WTC11 (cell line): ENCODE measurements at regions not wholly inside any gene's neighbourhood (a gene's known extent, or its start where the extent isn't known, plus 50 kb on each side); places are given as distances from the start of the nearest gene placed in this dataset.

Source experiments
- ATAC-seq: fragments of 200-7000 bp; cut with Tn5 transposase; 2 replicates; pipeline ENCODE4 v1.10.0; 2021; ENCODE audit warnings: mild to moderate bottlenecking, moderate library complexity
- CTCF ChIA-PET: fragments of 300-600 bp; sonication (Branson Sonifier 250); formaldehyde crosslinking; loops from one replicate; lab custom pipeline; 2021; ENCODE audit warnings: antibody characterized with exemption; lab: Charles Lee
- POLR2A ChIA-PET: fragments of 350-600 bp; sonication (Branson Sonifier 250); formaldehyde crosslinking; loops from one replicate; lab custom pipeline; 2021; ENCODE audit warnings: antibody characterized with exemption; lab: Charles Lee
- DNase-seq: peaks from one replicate; pipeline ENCODE4 v3.0.0; 2021; ENCODE audit warnings: low spot score
- H3K27ac Mint-ChIP-seq: 2 replicates; pipeline ENCODE4 v1.8.0; 2021; ENCODE audit warnings: mixed read lengths
- H3K27me3 Mint-ChIP-seq: 2 replicates; pipeline ENCODE4 v1.8.0; 2021; ENCODE audit warnings: low read depth, mild to moderate bottlenecking, moderate library complexity, mixed read lengths
- H3K36me3 Mint-ChIP-seq: 2 replicates; pipeline ENCODE4 v1.8.0; 2021; ENCODE audit warnings: mixed read lengths
- H3K4me1 Mint-ChIP-seq: 2 replicates; pipeline ENCODE4 v1.8.0; 2022; ENCODE audit warnings: mixed read lengths
- H3K4me3 Mint-ChIP-seq: 2 replicates; pipeline ENCODE4 v1.8.0; 2021; ENCODE audit warnings: mild to moderate bottlenecking, moderate library complexity, mixed read lengths
- H3K9me3 Mint-ChIP-seq: 2 replicates; pipeline ENCODE4 v1.8.0; 2021; ENCODE audit warnings: mixed read lengths
- ATF3 ChIP-seq: sonication (generic); formaldehyde crosslinking; conservative IDR thresholded peaks from 2 replicates; pipeline ENCODE4 v1.8.1; 2022; ENCODE audit warnings: mild to moderate bottlenecking, missing genetic modification reagents
- E2F4 ChIP-seq: sonication (generic); formaldehyde crosslinking; IDR thresholded peaks from 2 replicates; pipeline ENCODE4 v1.8.1; 2022; ENCODE audit warnings: low read depth, mild to moderate bottlenecking, moderate library complexity, missing genetic modification reagents, borderline replicate concordance
- FOXP4 ChIP-seq: sonication (generic); formaldehyde crosslinking; IDR thresholded peaks from 2 replicates; pipeline ENCODE4 v1.8.0; 2022; ENCODE audit warnings: mild to moderate bottlenecking, missing genetic modification reagents
- GABPB1 ChIP-seq: sonication (generic); formaldehyde crosslinking; IDR thresholded peaks from 2 replicates; pipeline ENCODE4 v1.8.1; 2023; ENCODE audit warnings: mild to moderate bottlenecking, missing genetic modification reagents
- IRF2 ChIP-seq: sonication (generic); formaldehyde crosslinking; IDR thresholded peaks from 2 replicates; pipeline ENCODE4 v1.8.0; 2022; ENCODE audit warnings: low read depth, missing genetic modification reagents, borderline replicate concordance
- JAZF1 ChIP-seq: fragments of 250-450 bp; sonication (Bioruptor Pico); IDR thresholded peaks from 2 replicates; pipeline ENCODE4 v1.9.0; 2021; ENCODE audit warnings: moderate library complexity, mild to moderate bottlenecking, inconsistent platforms
- MLX ChIP-seq: sonication (generic); formaldehyde crosslinking; IDR thresholded peaks from 2 replicates; pipeline ENCODE4 v1.8.1; 2023; ENCODE audit warnings: mild to moderate bottlenecking, missing genetic modification reagents, moderate library complexity
- MXD4 ChIP-seq: fragments of 250-450 bp; sonication (Bioruptor Pico); IDR thresholded peaks from 2 replicates; pipeline ENCODE4 v1.8.0; 2021; ENCODE audit warnings: mild to moderate bottlenecking, moderate library complexity, borderline replicate concordance
- NFYB ChIP-seq: sonication (generic); formaldehyde crosslinking; conservative IDR thresholded peaks from 2 replicates; pipeline ENCODE4 v1.8.0; 2022; ENCODE audit warnings: low read depth, missing genetic modification reagents
- SMAD3 ChIP-seq: sonication (generic); formaldehyde crosslinking; IDR thresholded peaks from 2 replicates; pipeline ENCODE4 v1.8.0; 2022; ENCODE audit warnings: missing genetic modification reagents, mild to moderate bottlenecking, borderline replicate concordance
- SOX15 ChIP-seq: fragments of 250-450 bp; sonication (Bioruptor Pico); IDR thresholded peaks from 2 replicates; pipeline ENCODE4 v1.9.0; 2021; ENCODE audit warnings: mild to moderate bottlenecking
- TCF7 ChIP-seq: sonication (generic); formaldehyde crosslinking; IDR thresholded peaks from 2 replicates; pipeline ENCODE4 v1.8.0; 2022; ENCODE audit warnings: mild to moderate bottlenecking, low read depth, missing genetic modification reagents, moderate library complexity
- TEAD4 ChIP-seq: sonication (generic); formaldehyde crosslinking; IDR thresholded peaks from 2 replicates; pipeline ENCODE4 v1.8.0; 2022; ENCODE audit warnings: mild to moderate bottlenecking, missing genetic modification reagents
- USF2 ChIP-seq: sonication (generic); formaldehyde crosslinking; IDR thresholded peaks from 2 replicates; pipeline ENCODE4 v1.8.1; 2023; ENCODE audit warnings: mild to moderate bottlenecking, missing genetic modification reagents, moderate library complexity
- ZMAT4 ChIP-seq: fragments of 250-450 bp; sonication (Bioruptor Pico); IDR thresholded peaks from 2 replicates; pipeline ENCODE4 v1.9.0; 2021; ENCODE audit warnings: mild to moderate bottlenecking
- ZNF138 ChIP-seq: sonication (generic); formaldehyde crosslinking; conservative IDR thresholded peaks from 2 replicates; pipeline ENCODE4 v1.8.1; 2022; ENCODE audit warnings: mild to moderate bottlenecking, moderate library complexity, missing genetic modification reagents
- ZNF232 ChIP-seq: sonication (generic); formaldehyde crosslinking; IDR thresholded peaks from 2 replicates; pipeline ENCODE4 v1.8.0; 2022; ENCODE audit warnings: mild to moderate bottlenecking, missing genetic modification reagents
- ZNF317 ChIP-seq: sonication (generic); formaldehyde crosslinking; IDR thresholded peaks from 2 replicates; pipeline ENCODE4 v1.8.1; 2023; ENCODE audit warnings: low read depth, mild to moderate bottlenecking, moderate library complexity, missing genetic modification reagents, borderline replicate concordance
- ZNF512 ChIP-seq: sonication (generic); formaldehyde crosslinking; IDR thresholded peaks from 2 replicates; pipeline ENCODE4 v1.8.1; 2022; ENCODE audit warnings: missing genetic modification reagents, borderline replicate concordance

GRCh38 chr22:48346311-48346710 lies 1481.4 kb downstream of the BRD1 start (continued):
- TF ChIP-seq ZNF512: no peak

GRCh38 chr22:48345631-48346030 lies 1482.0 kb downstream of the BRD1 start:
- DNase-seq: no peak
- peaks cover 7% of the 10 kb centered on the region for H3K27me3 Mint-ChIP-seq
- peaks cover 26% of the 10 kb centered on the region for H3K4me1 Mint-ChIP-seq

GRCh38 chr22:48343461-48343860 lies 1484.2 kb downstream of the BRD1 start:
- Mint-ChIP-seq H3K27ac (no peak overlapping the region), H3K9me3 (no peaks in the 10 kb centered on the region)
- POLR2A ChIA-PET: interaction anchor here (0.6 kb wide), 1 partner anchor 709 kb away, joined by 3 read pairs; no protein-coding TSS in a partner anchor

More at GRCh38 chr22:48345631-48346030, 1482.0 kb downstream of the BRD1 start:
- ATAC-seq: no peak
- CTCF ChIA-PET: no interaction called here
- TF ChIP-seq NFYB (CRISPR knock-in tag): no peak
- TF ChIP-seq GABPB1 (CRISPR knock-in tag): no peak
- no peak for TF ChIP-seq ZNF138 (CRISPR knock-in tag)
- TF ChIP-seq JAZF1 (CRISPR knock-in tag): no peak
- no peak for TF ChIP-seq TEAD4 (CRISPR knock-in tag)
- no peak for TF ChIP-seq ZMAT4
- TF ChIP-seq SOX15 (CRISPR knock-in tag): no peak
- TF ChIP-seq TCF7 (CRISPR knock-in tag): no peak
- TF ChIP-seq FOXP4 (CRISPR knock-in tag): no peak
- TF ChIP-seq SMAD3 (CRISPR knock-in tag): no peak
- POLR2A ChIA-PET: no interaction called here
- no peak overlapping the region for H3K4me3 Mint-ChIP-seq
- no peak overlapping the region for H3K27ac Mint-ChIP-seq
- H3K9me3 Mint-ChIP-seq: no peaks in the 10 kb centered on the region
- no peaks in the 10 kb centered on the region for H3K36me3 Mint-ChIP-seq

GRCh38 chr22:48342732-48343131 lies 1484.9 kb downstream of the BRD1 start:
- ATAC-seq (no peak), DNase-seq (no peak)
- Mint-ChIP-seq H3K4me3 (no peak overlapping the region), H3K4me1 (peaks cover 40% of the 10 kb centered on the region), H3K9me3 (no peaks in the 10 kb centered on the region), H3K27ac (no peak overlapping the region), H3K27me3 (peaks cover 16% of the 10 kb centered on the region), H3K36me3 (no peaks in the 10 kb centered on the region)
- ChIA-PET CTCF (no interaction called here), POLR2A (no interaction called here)
- TF ChIP-seq MLX (no peak), MXD4 (CRISPR knock-in tag) (no peak), IRF2 (no peak), ATF3 (CRISPR knock-in tag) (no peak), TCF7 (CRISPR knock-in tag) (no peak), ZNF317 (CRISPR knock-in tag) (no peak)

More at GRCh38 chr22:48343461-48343860, 1484.2 kb downstream of the BRD1 start:
- H3K36me3 Mint-ChIP-seq: no peaks in the 10 kb centered on the region
- no peak for ATAC-seq
- H3K4me1 Mint-ChIP-seq: peaks cover 40% of the 10 kb centered on the region
- TF ChIP-seq ZNF232 (CRISPR knock-in tag) (no peak), USF2 (CRISPR knock-in tag) (no peak), E2F4 (CRISPR knock-in tag) (no peak)
- no peak for DNase-seq
- no peak overlapping the region for H3K4me3 Mint-ChIP-seq
- CTCF ChIA-PET: no interaction called here
- peaks cover 16% of the 10 kb centered on the region for H3K27me3 Mint-ChIP-seq
